ENCODE measurements at regions not wholly inside any gene's neighbourhood (a gene's known extent, or its start where the extent isn't known, plus 50 kb on each side); places are given as distances from the start of the nearest gene placed in this dataset.
A peak's percentile ranks its signal among the peaks of the same experiment; 100 is the strongest.

- Histone ChIP-seq H3K79me2 (ENCODE audit: control insufficient read depth, insufficient read depth, low read length, poor library complexity) (no peaks in the 10 kb centered on the region), H3K4ac (ENCODE audit: low read depth, low read length) (no peak overlapping the region), H3K14ac (ENCODE audit: low read length) (no peak overlapping the region), H4K91ac (ENCODE audit: low read depth, low read length) (no peak overlapping the region), H3K36me3 (ENCODE audit: control insufficient read depth in 1 of 2, insufficient read depth in 2 of 2, low read length in 2 of 2) (no peaks in the 10 kb centered on the region), H2BK120ac (ENCODE audit: insufficient read depth, low read length, poor library complexity) (no peak overlapping the region), H3K27me3 (ENCODE audit: insufficient read depth, low read length) (no peaks in the 10 kb centered on the region), H3K23ac (ENCODE audit: low read length) (no peak overlapping the region), H2BK5ac (ENCODE audit: low read depth, low read length, poor library complexity) (no peak overlapping the region), H2AK5ac (ENCODE audit: low read length) (no peak overlapping the region), H2BK12ac (ENCODE audit: low read length) (no peak overlapping the region), H3K4me1 (ENCODE audit: control insufficient read depth in 1 of 2, insufficient read depth in 2 of 2, low read length in 2 of 2) (no peaks in the 10 kb centered on the region), H3K9ac (ENCODE audit: low read length) (no peak overlapping the region), H4K8ac (ENCODE audit: low read depth, low read length) (no peak overlapping the region), H3K9me3 (ENCODE audit: insufficient read depth, low read depth, low read length) (no peaks in the 10 kb centered on the region), H3K18ac (ENCODE audit: low read length) (no peak overlapping the region), H3K4me2 (ENCODE audit: low read length) (no peak overlapping the region), H3K4me3 (ENCODE audit: low read depth, low read length) (no peak overlapping the region), H3K27ac (ENCODE audit: low read depth, low read length) (no peak overlapping the region), H4K12ac (ENCODE audit: low read depth, low read length) (no peak overlapping the region), H2AFZ (ENCODE audit: insufficient read depth, low read length, poor library complexity) (no peak overlapping the region), H3K79me1 (ENCODE audit: low read length) (no peaks in the 10 kb centered on the region)
- no peak for DNase-seq
- no CpG with 5 or more reads among the region's 1 CpG for WGBS (ENCODE audit: extremely low coverage, insufficient coverage, insufficient read length)
Measured at GRCh38 chr1:68651115-68651514, 154.2 kb upstream of the DEPDC1 start.

GRCh38 chr1:68653882-68654281 is 157.0 kb upstream of the DEPDC1 start:
- Histone ChIP-seq H3K27ac (ENCODE audit: low read depth, low read length) (no peak overlapping the region), H3K27me3 (ENCODE audit: insufficient read depth, low read length) (no peaks in the 10 kb centered on the region), H3K18ac (ENCODE audit: low read length) (no peak overlapping the region), H3K79me1 (ENCODE audit: low read length) (no peaks in the 10 kb centered on the region), H3K4me3 (ENCODE audit: low read depth, low read length) (no peak overlapping the region), H3K14ac (ENCODE audit: low read length) (no peak overlapping the region), H2AK5ac (ENCODE audit: low read length) (no peak overlapping the region), H3K4me2 (ENCODE audit: low read length) (no peak overlapping the region), H4K91ac (ENCODE audit: low read depth, low read length) (no peak overlapping the region), H4K8ac (ENCODE audit: low read depth, low read length) (no peak overlapping the region), H4K12ac (ENCODE audit: low read depth, low read length) (no peak overlapping the region), H3K9me3 (ENCODE audit: insufficient read depth, low read depth, low read length) (no peaks in the 10 kb centered on the region), H3K23ac (ENCODE audit: low read length) (no peak overlapping the region), H2BK120ac (ENCODE audit: insufficient read depth, low read length, poor library complexity) (no peak overlapping the region), H2AFZ (ENCODE audit: insufficient read depth, low read length, poor library complexity) (no peak overlapping the region), H3K36me3 (ENCODE audit: control insufficient read depth in 1 of 2, insufficient read depth in 2 of 2, low read length in 2 of 2) (no peaks in the 10 kb centered on the region), H3K9ac (ENCODE audit: low read length) (no peak overlapping the region), H2BK5ac (ENCODE audit: low read depth, low read length, poor library complexity) (no peak overlapping the region), H2BK12ac (ENCODE audit: low read length) (no peak overlapping the region), H3K79me2 (ENCODE audit: control insufficient read depth, insufficient read depth, low read length, poor library complexity) (no peaks in the 10 kb centered on the region), H3K4ac (ENCODE audit: low read depth, low read length) (no peak overlapping the region), H3K4me1 (ENCODE audit: control insufficient read depth in 1 of 2, insufficient read depth in 2 of 2, low read length in 2 of 2) (no peaks in the 10 kb centered on the region)
- no peak for DNase-seq
- no CpG with 5 or more reads among the region's 2 CpGs for WGBS (ENCODE audit: extremely low coverage, insufficient coverage, insufficient read length)

GRCh38 chr1:68673771-68674170 is 176.9 kb upstream of the DEPDC1 start:
- no peak overlapping the region for H3K4me2 ChIP-seq (ENCODE audit: low read length)
- WGBS (ENCODE audit: extremely low coverage, insufficient coverage, insufficient read length): no CpG with 5 or more reads among the region's 4 CpGs
- H4K91ac ChIP-seq (ENCODE audit: low read depth, low read length): no peak overlapping the region
- no peak overlapping the region for H2AK5ac ChIP-seq (ENCODE audit: low read length)
- DNase-seq: peak in 1 of 2 donors; percentile 71
- no peak overlapping the region for H2AFZ ChIP-seq (ENCODE audit: insufficient read depth, low read length, poor library complexity)
- H4K12ac ChIP-seq (ENCODE audit: low read depth, low read length): no peak overlapping the region
- no peak overlapping the region for H3K9ac ChIP-seq (ENCODE audit: low read length)
- H2BK12ac ChIP-seq (ENCODE audit: low read length): no peak overlapping the region
- H3K9me3 ChIP-seq (ENCODE audit: insufficient read depth, low read depth, low read length): no peaks in the 10 kb centered on the region
- H3K27ac ChIP-seq (ENCODE audit: low read depth, low read length): no peak overlapping the region
- no peaks in the 10 kb centered on the region for H3K79me2 ChIP-seq (ENCODE audit: control insufficient read depth, insufficient read depth, low read length, poor library complexity)
- no peak overlapping the region for H3K4ac ChIP-seq (ENCODE audit: low read depth, low read length)
- H4K8ac ChIP-seq (ENCODE audit: low read depth, low read length): no peak overlapping the region
- no peaks in the 10 kb centered on the region for H3K4me1 ChIP-seq (ENCODE audit: control insufficient read depth in 1 of 2, insufficient read depth in 2 of 2, low read length in 2 of 2)
- H2BK120ac ChIP-seq (ENCODE audit: insufficient read depth, low read length, poor library complexity): no peak overlapping the region
- no peak overlapping the region for H2BK5ac ChIP-seq (ENCODE audit: low read depth, low read length, poor library complexity)
- no peak overlapping the region for H3K23ac ChIP-seq (ENCODE audit: low read length)
- H3K79me1 ChIP-seq (ENCODE audit: low read length): no peaks in the 10 kb centered on the region
- H3K4me3 ChIP-seq (ENCODE audit: low read depth, low read length): no peak overlapping the region
- H3K18ac ChIP-seq (ENCODE audit: low read length): no peak overlapping the region
- H3K27me3 ChIP-seq (ENCODE audit: insufficient read depth, low read length): no peaks in the 10 kb centered on the region
- no peaks in the 10 kb centered on the region for H3K36me3 ChIP-seq (ENCODE audit: control insufficient read depth in 1 of 2, insufficient read depth in 2 of 2, low read length in 2 of 2)
- H3K14ac ChIP-seq (ENCODE audit: low read length): no peak overlapping the region

DNA sequence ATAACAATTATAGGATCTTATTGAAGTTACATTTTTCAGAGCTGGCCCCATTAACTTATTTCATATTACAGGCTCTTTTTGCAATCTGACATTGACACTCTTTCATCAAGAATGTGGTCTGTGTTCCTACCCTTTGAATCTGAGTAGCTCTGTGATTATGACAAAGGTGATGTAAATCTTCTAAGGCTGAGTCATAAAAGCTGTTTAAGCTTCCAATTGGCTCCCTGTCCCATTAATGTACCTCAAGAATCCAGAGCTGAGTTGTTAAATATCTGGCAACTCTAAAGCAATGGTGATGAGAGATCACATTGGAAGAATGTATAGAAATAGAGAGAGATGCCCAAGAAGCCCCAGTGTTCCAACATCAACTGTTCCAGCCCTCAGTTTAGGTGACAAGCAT is 178.5 kb upstream of the DEPDC1 start:
- no peak for DNase-seq
- Histone ChIP-seq H3K4me1 (ENCODE audit: control insufficient read depth in 1 of 2, insufficient read depth in 2 of 2, low read length in 2 of 2) (no peaks in the 10 kb centered on the region), H3K27ac (ENCODE audit: low read depth, low read length) (no peak overlapping the region), H3K79me1 (ENCODE audit: low read length) (no peaks in the 10 kb centered on the region), H3K14ac (ENCODE audit: low read length) (no peak overlapping the region), H2BK120ac (ENCODE audit: insufficient read depth, low read length, poor library complexity) (no peak overlapping the region), H4K8ac (ENCODE audit: low read depth, low read length) (no peak overlapping the region), H3K4me3 (ENCODE audit: low read depth, low read length) (no peak overlapping the region), H3K23ac (ENCODE audit: low read length) (no peak overlapping the region), H3K9ac (ENCODE audit: low read length) (no peak overlapping the region), H2AFZ (ENCODE audit: insufficient read depth, low read length, poor library complexity) (no peak overlapping the region), H3K36me3 (ENCODE audit: control insufficient read depth in 1 of 2, insufficient read depth in 2 of 2, low read length in 2 of 2) (no peaks in the 10 kb centered on the region), H3K18ac (ENCODE audit: low read length) (no peak overlapping the region), H4K12ac (ENCODE audit: low read depth, low read length) (no peak overlapping the region), H3K27me3 (ENCODE audit: insufficient read depth, low read length) (no peaks in the 10 kb centered on the region), H3K9me3 (ENCODE audit: insufficient read depth, low read depth, low read length) (no peaks in the 10 kb centered on the region), H2AK5ac (ENCODE audit: low read length) (no peak overlapping the region), H4K91ac (ENCODE audit: low read depth, low read length) (no peak overlapping the region), H2BK5ac (ENCODE audit: low read depth, low read length, poor library complexity) (no peak overlapping the region), H3K4me2 (ENCODE audit: low read length) (no peak overlapping the region), H3K79me2 (ENCODE audit: control insufficient read depth, insufficient read depth, low read length, poor library complexity) (no peaks in the 10 kb centered on the region), H3K4ac (ENCODE audit: low read depth, low read length) (no peak overlapping the region), H2BK12ac (ENCODE audit: low read length) (no peak overlapping the region)

All from trophoblast cell (in vitro differentiated cells and primary cell).